Activated T-helper 2 cell treated with anti-CD3 and anti-CD28 coated beads, Interferon-gamma antibody, Interleukin-2, Interleukin-4, amounts not matched to agents 10 μg/mL and 5 μg/mL and 100 μg/mL, durations not matched to agents 14 hours and 24 hours and 36 hours (primary cell): ENCODE measurements at regions not wholly inside any gene's neighbourhood (a gene's known extent, or its start where the extent isn't known, plus 50 kb on each side); places are given as distances from the start of the nearest gene placed in this dataset.
"Not testable (repeated sequence)": the region's sequence is repeated elsewhere in the genome, so short reads cannot be mapped to it uniquely, and the experiment has no call there.

Experiments used
- DNase-seq: peaks from one replicate; pipeline ENCODE4 v3.0.0; 2021; ENCODE audit warnings: low spot score
- H3K27ac Mint-ChIP-seq: one replicate; pipeline ENCODE4 v1.8.0; 2021; ENCODE audit warnings: mixed read lengths
- H3K27me3 Mint-ChIP-seq: one replicate; pipeline ENCODE4 v1.8.0; 2021; ENCODE audit warnings: low read depth, mixed read lengths
- H3K36me3 Mint-ChIP-seq: one replicate; pipeline ENCODE4 v1.8.0; 2021; ENCODE audit warnings: low read depth, mixed read lengths
- H3K4me1 Mint-ChIP-seq: one replicate; pipeline ENCODE4 v1.8.0; 2021; ENCODE audit warnings: low read depth, mixed read lengths
- H3K4me3 Mint-ChIP-seq: one replicate; pipeline ENCODE4 v1.8.0; 2021; ENCODE audit warnings: low read depth, mild to moderate bottlenecking, moderate library complexity, mixed read lengths
- H3K9me3 Mint-ChIP-seq: one replicate; pipeline ENCODE4 v1.8.0; 2021; ENCODE audit warnings: mixed read lengths
- intact Hi-C: fragments of 100-400 bp; cut with micrococcal nuclease; formaldehyde crosslinking; loops from one replicate; pipeline ENCODE4 v1.15.1; 2023

DNA sequence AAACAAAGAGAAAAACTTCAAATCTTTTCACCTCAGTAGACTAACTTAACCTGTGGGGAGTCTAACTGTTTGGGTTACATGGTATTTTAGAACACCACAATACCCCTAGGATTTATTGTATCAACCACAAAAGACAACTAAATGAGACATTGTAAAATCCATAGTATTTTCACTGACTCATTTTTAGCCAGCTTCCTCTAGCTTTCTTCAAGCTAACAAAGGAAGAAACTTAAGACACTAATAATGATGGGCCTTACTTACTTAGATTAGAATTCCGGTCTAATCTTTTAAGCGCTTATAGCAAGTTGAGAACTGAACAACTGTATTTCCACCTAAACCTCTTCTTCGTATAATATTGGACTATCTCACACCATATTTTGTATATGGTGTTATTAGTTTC lies 529.3 kb downstream of the DMRTA1 start:
- no peak for DNase-seq
- Mint-ChIP-seq H3K27ac (no peak overlapping the region), H3K36me3 (no peaks in the 10 kb centered on the region), H3K9me3 (peaks cover 27% of the 10 kb centered on the region), H3K4me3 (no peak overlapping the region), H3K27me3 (no peaks in the 10 kb centered on the region), H3K4me1 (no peaks in the 10 kb centered on the region)
- intact Hi-C loops: no loop called here

GRCh38 chr9:22976454-22976853 lies 529.8 kb downstream of the DMRTA1 start:
- DNase-seq: no peak
- no peak overlapping the region for H3K4me3 Mint-ChIP-seq
- intact Hi-C loops: no loop called here

DNA sequence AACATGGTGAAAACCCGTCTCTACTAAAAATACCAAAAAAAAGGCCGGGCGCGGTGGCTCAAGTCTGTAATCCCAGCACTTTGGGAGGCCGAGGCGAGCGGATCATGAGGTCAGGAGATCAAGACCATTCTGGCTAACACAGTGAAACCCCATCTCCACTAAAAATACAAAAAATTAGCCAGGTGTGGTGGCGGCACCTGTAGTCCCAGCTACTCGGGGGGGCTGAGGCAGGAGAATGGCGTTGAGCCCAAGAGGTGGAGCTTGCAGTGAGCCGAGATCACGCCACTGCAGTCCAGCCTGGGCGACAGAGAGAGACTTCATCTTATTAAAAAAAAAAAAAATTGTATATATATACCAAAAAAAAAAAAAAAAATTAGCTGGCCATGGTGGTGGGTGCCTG lies 533.8 kb downstream of the DMRTA1 start:
- H3K4me3 Mint-ChIP-seq, intact Hi-C loops, H3K27ac Mint-ChIP-seq, DNase-seq, H3K4me1 Mint-ChIP-seq, H3K36me3 Mint-ChIP-seq, H3K27me3 Mint-ChIP-seq: not testable (repeated sequence)
- H3K9me3 Mint-ChIP-seq: peaks cover 26% of the 10 kb centered on the region

More at GRCh38 chr9:22976454-22976853, 529.8 kb downstream of the DMRTA1 start:
- no peaks in the 10 kb centered on the region for H3K4me1 Mint-ChIP-seq
- peaks cover 27% of the 10 kb centered on the region for H3K9me3 Mint-ChIP-seq
- no peak overlapping the region for H3K27ac Mint-ChIP-seq
- no peaks in the 10 kb centered on the region for H3K36me3 Mint-ChIP-seq
- no peaks in the 10 kb centered on the region for H3K27me3 Mint-ChIP-seq

- intact Hi-C loops: no loop called here
- H3K4me3 Mint-ChIP-seq: no peak overlapping the region
- H3K4me1 Mint-ChIP-seq: no peaks in the 10 kb centered on the region
- DNase-seq: no peak
- no peaks in the 10 kb centered on the region for H3K36me3 Mint-ChIP-seq
- H3K27ac Mint-ChIP-seq: no peak overlapping the region
- peaks cover 33% of the 10 kb centered on the region for H3K9me3 Mint-ChIP-seq
- no peaks in the 10 kb centered on the region for H3K27me3 Mint-ChIP-seq
Observed at GRCh38 chr9:22986556-22986955, 539.9 kb downstream of the DMRTA1 start.

DNA sequence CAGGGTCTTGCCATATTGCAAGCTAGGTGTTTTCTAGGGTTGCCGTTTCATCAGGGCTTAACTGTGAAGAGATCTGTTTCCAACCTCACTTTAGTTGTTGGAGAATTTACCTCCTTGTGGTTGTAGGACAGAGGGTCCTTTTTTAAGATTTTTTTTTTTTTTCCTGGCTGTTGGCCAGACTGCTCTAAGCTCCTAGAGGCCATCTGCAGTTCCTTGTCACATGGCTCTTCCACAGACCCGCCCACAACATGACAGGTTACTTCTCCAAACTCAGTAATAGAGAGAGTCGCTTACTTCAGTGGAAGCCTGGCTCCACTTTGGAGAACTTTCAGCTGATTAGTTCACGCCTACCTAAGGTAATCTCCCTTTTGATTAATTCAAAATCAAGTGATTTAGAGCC lies 543.7 kb downstream of the DMRTA1 start:
- no peaks in the 10 kb centered on the region for H3K27me3 Mint-ChIP-seq
- DNase-seq: no peak
- H3K4me1 Mint-ChIP-seq: no peaks in the 10 kb centered on the region
- no peak overlapping the region for H3K27ac Mint-ChIP-seq
- peaks cover 29% of the 10 kb centered on the region for H3K9me3 Mint-ChIP-seq
- H3K36me3 Mint-ChIP-seq: no peaks in the 10 kb centered on the region
- intact Hi-C loops: no loop called here
- H3K4me3 Mint-ChIP-seq: no peak overlapping the region

DNA sequence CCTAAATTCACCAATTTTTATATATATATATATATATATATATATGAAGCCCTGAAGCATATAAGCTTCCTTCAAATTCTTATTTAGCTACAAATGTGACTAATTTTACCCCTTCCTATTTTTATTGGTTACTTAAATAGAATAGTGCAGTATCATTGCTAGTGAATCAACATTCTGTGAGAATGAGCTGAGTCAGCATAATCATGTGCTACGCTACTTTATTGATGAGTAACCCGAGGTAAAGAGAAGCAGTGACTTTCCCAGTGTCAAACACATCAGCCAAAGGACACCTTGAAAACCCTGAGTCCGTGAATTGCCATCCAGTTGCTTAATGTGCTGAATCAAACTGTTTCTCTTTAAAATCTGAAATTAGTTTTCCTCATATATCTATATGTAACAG lies 546.2 kb downstream of the DMRTA1 start:
- Mint-ChIP-seq H3K4me1 (no peaks in the 10 kb centered on the region), H3K9me3 (peaks cover 41% of the 10 kb centered on the region), H3K4me3 (no peak overlapping the region), H3K27me3 (no peaks in the 10 kb centered on the region), H3K36me3 (no peaks in the 10 kb centered on the region), H3K27ac (no peak overlapping the region)
- intact Hi-C loops: no loop called here
- no peak for DNase-seq

GRCh38 chr9:22997923-22998322 lies 551.3 kb downstream of the DMRTA1 start:
- H3K27me3 Mint-ChIP-seq: no peaks in the 10 kb centered on the region
- intact Hi-C loops: no loop called here
- H3K4me1 Mint-ChIP-seq: no peaks in the 10 kb centered on the region
- no peak overlapping the region for H3K4me3 Mint-ChIP-seq
- DNase-seq: no peak
- peaks cover 56% of the 10 kb centered on the region for H3K9me3 Mint-ChIP-seq
- H3K27ac Mint-ChIP-seq: no peak overlapping the region
- H3K36me3 Mint-ChIP-seq: no peaks in the 10 kb centered on the region

GRCh38 chr9:23005156-23005555 lies 558.5 kb downstream of the DMRTA1 start:
- intact Hi-C loops: no loop called here

DNA sequence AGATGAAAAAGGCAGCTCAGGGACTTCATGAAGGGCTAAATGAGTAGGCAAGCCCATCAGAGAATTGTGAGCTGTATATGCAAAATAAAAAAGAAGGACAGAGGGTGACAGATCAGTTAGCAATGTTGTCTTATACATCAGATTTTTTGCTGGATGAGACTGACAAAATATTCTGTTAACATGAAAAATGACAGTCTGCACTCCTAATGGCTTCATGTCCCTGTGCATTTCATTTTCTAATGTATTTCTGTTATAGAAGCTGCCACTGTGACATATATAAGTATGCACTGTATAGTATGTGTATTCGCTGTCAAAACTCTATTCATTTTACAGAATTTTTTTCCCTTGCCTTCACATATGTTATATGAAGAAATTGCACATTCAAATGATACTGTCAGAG lies 559.5 kb downstream of the DMRTA1 start:
- Mint-ChIP-seq H3K4me3 (no peak overlapping the region), H3K27me3 (no peaks in the 10 kb centered on the region), H3K36me3 (no peaks in the 10 kb centered on the region), H3K9me3 (peaks cover 25% of the 10 kb centered on the region), H3K4me1 (no peaks in the 10 kb centered on the region), H3K27ac (no peak overlapping the region)
- no peak for DNase-seq
- intact Hi-C loops: no loop called here

More at GRCh38 chr9:23005156-23005555, 558.5 kb downstream of the DMRTA1 start:
- Mint-ChIP-seq H3K36me3 (no peaks in the 10 kb centered on the region), H3K4me1 (no peaks in the 10 kb centered on the region), H3K9me3 (peaks cover 22% of the 10 kb centered on the region), H3K4me3 (no peak overlapping the region), H3K27ac (no peak overlapping the region), H3K27me3 (no peaks in the 10 kb centered on the region)
- DNase-seq: no peak

DNA sequence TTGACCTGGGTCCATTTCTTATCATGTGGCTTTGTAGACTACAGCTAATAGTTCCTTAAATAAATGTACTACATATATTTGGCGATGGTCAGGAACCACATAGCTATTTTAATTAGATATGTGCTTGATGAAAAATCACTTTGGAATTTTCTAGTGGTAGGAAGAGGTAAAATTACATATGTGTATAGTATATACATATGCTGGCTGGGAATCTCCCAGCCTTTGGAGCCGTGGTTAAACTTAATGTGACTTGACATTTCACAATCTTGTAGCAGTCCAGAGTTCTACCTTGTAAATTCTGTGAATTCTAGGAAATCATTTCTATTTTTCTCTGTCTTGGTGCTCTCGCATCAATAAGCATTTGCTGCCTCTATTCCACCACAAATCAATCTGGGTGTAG lies 565.0 kb downstream of the DMRTA1 start:
- no peak for DNase-seq
- Mint-ChIP-seq H3K27me3 (no peaks in the 10 kb centered on the region), H3K36me3 (no peaks in the 10 kb centered on the region), H3K9me3 (peaks cover 22% of the 10 kb centered on the region), H3K4me3 (no peak overlapping the region), H3K27ac (no peak overlapping the region), H3K4me1 (no peaks in the 10 kb centered on the region)
- intact Hi-C loops: no loop called here

- Mint-ChIP-seq H3K4me1 (no peaks in the 10 kb centered on the region), H3K27me3 (no peaks in the 10 kb centered on the region), H3K4me3 (no peak overlapping the region), H3K27ac (no peak overlapping the region), H3K36me3 (no peaks in the 10 kb centered on the region), H3K9me3 (peaks cover 29% of the 10 kb centered on the region)
- intact Hi-C loops: no loop called here
- DNase-seq: no peak
Observed at GRCh38 chr9:23015557-23015956, 568.9 kb downstream of the DMRTA1 start.

DNA sequence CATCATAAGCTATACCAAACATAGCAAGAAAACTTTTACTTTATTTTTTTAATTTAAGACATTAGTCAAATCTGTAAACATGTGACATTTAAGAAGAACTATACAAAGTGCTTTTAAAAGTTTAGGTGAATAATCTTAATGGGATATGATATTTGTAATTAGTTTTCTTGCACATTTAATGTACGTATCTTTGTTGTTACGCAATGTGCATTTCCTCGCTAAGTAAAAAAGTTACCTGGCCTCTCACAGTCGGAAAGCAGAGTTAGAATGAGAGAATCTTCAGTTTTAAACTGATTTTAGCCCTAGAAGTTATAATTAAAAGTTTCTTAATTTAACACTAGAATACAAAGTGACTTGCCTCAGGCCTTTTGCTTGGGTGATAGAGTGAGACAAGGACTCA lies 589.8 kb downstream of the DMRTA1 start:
- DNase-seq: no peak
- no peaks in the 10 kb centered on the region for H3K36me3 Mint-ChIP-seq
- no peaks in the 10 kb centered on the region for H3K4me1 Mint-ChIP-seq
- H3K4me3 Mint-ChIP-seq: no peak overlapping the region
- no peak overlapping the region for H3K27ac Mint-ChIP-seq
- peaks cover 38% of the 10 kb centered on the region for H3K9me3 Mint-ChIP-seq
- H3K27me3 Mint-ChIP-seq: no peaks in the 10 kb centered on the region
- intact Hi-C loops: loop anchor here (10.0 kb wide), 1 partner anchor 58 kb away; no protein-coding TSS in a partner anchor

DNA sequence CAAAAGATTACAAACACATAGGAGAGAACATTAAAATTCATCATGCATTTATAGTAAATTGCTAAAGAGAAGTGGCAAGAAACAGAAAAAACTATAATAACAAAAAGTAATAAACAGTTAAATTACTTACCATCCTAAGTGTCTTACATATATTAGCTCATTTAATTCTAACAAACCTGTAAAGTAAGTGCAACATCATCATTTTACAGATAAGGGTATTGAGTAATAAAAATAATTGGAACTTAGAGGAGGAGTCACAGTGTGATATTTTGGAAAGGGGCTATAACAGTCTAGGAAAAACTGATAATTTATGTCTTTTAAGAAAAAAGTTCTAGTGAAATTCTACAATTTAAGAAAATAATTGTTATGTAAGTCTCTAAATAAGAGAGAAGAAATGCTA lies 592.8 kb downstream of the DMRTA1 start:
- H3K27me3 Mint-ChIP-seq: no peaks in the 10 kb centered on the region
- no peaks in the 10 kb centered on the region for H3K4me1 Mint-ChIP-seq
- no peak overlapping the region for H3K4me3 Mint-ChIP-seq
- H3K36me3 Mint-ChIP-seq: no peaks in the 10 kb centered on the region
- no peak overlapping the region for H3K27ac Mint-ChIP-seq
- no peak for DNase-seq
- peaks cover 27% of the 10 kb centered on the region for H3K9me3 Mint-ChIP-seq
- intact Hi-C loops: loop anchor here (10.0 kb wide), 1 partner anchor 55 kb away; no protein-coding TSS in a partner anchor

DNA sequence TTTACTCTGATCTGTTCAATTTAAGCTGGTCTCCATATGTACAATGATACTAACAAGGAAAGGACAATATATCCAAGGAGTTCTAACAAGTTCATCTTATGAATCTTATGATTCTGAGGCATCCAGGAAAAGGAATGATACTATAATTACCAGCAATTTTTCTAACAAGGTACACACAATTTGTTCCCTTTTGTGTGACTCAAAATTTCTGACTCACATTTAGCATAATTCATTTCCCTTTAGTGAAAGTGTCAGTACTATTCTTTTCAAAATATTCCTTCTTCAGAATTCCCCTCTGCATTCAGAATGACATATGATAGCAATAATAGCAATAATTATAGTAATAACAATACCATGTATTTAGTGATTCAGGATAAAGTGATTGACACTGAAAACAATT lies 594.8 kb downstream of the DMRTA1 start:
- H3K36me3 Mint-ChIP-seq: no peaks in the 10 kb centered on the region
- no peaks in the 10 kb centered on the region for H3K4me1 Mint-ChIP-seq
- no peak overlapping the region for H3K27ac Mint-ChIP-seq
- no peak for DNase-seq
- intact Hi-C loops: no loop called here
- H3K4me3 Mint-ChIP-seq: no peak overlapping the region
- H3K27me3 Mint-ChIP-seq: no peaks in the 10 kb centered on the region
- H3K9me3 Mint-ChIP-seq: peaks cover 32% of the 10 kb centered on the region
